Effector CD8-positive, alpha-beta T cell (primary cell): ENCODE measurements at regions not wholly inside any gene's neighbourhood (a gene's known extent, or its start where the extent isn't known, plus 50 kb on each side); places are given as distances from the start of the nearest gene placed in this dataset.
"Not testable (repeated sequence)": the region's sequence is repeated elsewhere in the genome, so short reads cannot be mapped to it uniquely, and the experiment has no call there.

ENCODE experiments used
- DNase-seq: peaks from one replicate; lab custom pipeline; 2025; lab: John Stamatoyannopoulos, UW

DNA sequence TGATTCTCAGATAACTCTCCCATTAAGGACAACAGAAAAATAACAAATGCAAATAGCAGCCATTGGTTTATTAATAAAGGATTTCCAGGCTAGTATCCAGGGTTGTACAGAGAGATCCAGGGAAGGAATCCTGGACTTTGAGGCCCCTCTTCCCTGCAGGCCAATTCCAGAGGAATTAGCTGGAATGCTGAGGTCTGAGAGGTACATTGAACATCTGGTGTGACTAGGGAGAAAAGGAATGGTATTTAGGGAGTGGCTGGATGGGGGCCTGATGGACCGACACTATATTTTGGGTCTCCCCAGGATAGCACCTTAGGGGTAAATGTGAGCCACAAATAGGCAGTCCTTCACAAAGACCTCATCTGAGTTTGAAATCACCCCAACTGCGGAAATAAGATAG, 924.5 kb downstream of the AACS start:
- no peak for DNase-seq

- no peak for DNase-seq
Observed at GRCh38 chr12:125996443-125996842, 931.2 kb downstream of the AACS start.

GRCh38 chr12:125999628-126000027, 934.4 kb downstream of the AACS start:
- no peak for DNase-seq

DNA sequence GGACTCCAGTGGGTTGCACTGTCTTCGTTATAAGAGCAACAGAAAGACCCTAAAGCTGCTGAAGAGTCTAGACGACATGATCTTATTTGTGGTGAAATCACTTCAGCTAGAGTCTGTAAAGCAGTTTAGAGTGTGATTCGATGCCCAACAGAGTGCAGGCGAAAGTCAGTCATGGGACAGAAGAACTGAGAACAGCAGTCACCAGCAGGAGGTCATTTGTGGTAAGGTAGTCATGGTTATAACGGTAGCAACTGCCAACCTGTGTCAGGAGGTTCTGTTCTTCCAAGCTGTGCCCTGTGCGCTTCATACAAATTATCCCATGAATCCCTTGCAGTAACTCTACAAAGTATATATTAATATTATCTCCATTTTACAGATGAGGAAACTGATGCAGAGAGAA, 954.1 kb downstream of the AACS start:
- no peak for DNase-seq

DNA sequence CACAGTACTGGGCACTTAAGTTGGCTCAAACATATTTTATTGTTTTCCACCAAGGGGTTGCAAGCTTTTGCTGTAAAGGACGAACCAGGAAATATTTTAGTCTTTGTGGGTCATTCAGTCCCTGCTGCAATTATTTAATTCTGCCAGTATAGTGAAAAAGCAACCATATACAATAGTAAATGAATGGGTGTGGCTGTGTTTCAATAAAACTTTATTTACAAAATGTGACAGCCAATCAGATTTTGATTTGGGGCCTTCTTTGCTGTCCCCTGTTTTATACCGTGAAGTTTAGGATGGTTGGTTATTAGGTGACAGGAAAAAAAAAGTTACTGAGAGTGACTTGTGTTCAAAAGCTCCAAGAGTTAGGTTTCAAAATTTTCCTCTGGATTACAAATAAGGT, 956.4 kb downstream of the AACS start:
- DNase-seq: no peak

GRCh38 chr12:126027825-126028224, 962.6 kb downstream of the AACS start:
- DNase-seq: no peak

DNA sequence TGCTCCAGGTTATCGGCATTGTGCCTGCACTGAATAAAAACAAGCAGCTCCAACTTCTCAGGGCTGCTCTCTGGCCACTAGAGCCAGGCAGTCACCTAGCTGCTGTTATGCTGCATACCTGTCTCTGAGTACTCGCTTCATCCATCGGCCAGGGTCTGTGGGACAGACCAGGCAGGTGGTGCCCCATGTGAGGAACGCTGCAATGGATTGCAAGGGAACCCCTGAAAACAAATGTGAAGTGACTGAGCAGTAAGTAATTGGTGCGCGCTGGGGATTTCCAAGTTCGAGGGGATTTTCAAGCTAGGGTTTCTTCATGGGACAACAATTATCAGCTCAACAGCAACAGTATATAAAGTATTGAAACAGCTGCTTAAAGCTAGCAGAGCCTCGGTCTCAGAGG, 965.3 kb downstream of the AACS start:
- no peak for DNase-seq

- no peak for DNase-seq
Observed at GRCh38 chr12:126033751-126034150, 968.5 kb downstream of the AACS start.

DNA sequence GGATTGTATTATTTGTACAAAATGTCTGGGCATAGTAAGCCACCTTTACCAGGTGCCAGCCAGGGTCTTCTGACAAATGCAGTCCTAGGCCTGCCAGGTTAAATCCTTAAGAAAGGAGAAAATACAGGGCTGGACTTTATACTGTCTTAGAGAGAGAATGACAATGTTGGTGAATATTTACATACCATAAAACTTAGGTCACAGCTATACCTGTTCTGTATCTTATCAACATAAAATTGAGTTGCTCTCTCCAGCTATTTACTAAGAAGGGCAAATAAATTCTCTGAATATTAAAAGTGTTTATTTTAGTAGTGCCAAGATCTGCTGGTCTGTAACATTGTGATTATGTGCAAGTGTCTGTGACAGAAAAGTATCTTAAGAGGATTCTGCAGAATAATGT, 971.1 kb downstream of the AACS start:
- DNase-seq: no peak

DNA sequence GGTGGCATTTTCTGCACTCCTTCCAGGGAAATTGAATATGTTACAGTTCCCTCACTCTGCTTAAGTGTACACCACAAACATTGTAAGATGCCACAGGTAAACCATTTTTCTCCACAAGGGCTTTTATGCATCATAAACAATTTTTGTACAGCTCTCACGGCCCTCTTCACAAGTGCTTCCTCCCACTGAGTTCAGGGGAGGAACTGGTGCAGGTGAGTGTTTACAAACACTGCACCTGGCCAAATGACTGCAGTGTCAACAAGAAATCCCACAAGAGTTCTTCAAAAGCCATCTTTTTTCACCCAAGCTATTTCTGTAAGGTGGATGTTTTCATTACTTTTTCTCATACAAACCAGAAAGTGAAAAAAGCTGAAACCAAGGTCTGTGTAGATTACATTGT, 973.2 kb downstream of the AACS start:
- no peak for DNase-seq

GRCh38 chr12:126040307-126040706, 975.1 kb downstream of the AACS start:
- DNase-seq: no peak

DNA sequence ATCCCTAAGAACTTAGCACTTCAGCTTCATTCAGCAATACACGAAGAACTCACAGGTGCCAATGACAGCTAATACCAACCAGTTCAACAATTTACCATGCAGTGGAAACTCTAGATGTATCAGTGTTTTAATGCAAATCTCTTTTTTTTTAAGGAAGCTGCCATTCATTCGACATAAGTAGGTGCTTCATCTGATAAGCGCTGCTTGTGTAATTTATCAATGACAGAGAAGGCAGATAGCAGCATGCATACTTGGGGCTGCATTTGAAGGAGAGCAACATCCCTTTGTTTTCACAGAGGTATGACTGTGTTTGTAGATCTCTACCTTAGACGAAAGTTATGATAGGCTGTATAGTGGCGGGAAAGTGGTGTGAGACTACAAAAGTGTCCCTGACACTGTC, 977.1 kb downstream of the AACS start:
- no peak for DNase-seq

- DNase-seq: not testable (repeated sequence)
Observed at GRCh38 chr12:126049501-126049900, 984.3 kb downstream of the AACS start.

- DNase-seq: no peak
Observed at GRCh38 chr12:126051611-126052107, 986.4 kb downstream of the AACS start.

DNA sequence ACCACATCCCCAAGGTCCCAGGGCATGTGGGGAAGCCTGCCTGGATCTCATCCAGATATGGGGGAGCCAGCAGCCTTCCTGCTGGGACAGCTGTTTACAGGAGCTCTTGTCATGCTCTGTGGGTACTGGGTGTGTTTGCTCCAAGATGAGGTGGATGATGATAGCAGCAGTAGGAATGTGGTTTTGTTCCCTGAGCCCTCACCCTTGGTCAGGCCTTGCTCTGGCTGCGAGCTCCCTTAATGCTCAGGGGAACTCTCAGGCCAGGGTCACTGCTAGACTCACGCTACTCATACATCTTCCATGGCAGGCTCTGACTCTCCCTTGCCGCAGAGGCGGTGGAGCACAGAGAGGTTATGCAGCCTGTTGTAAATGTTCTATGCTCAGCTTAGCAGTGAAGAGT, 990.3 kb downstream of the AACS start:
- DNase-seq: no peak

GRCh38 chr12:126061777-126062176, 996.5 kb downstream of the AACS start:
- DNase-seq: no peak

DNA sequence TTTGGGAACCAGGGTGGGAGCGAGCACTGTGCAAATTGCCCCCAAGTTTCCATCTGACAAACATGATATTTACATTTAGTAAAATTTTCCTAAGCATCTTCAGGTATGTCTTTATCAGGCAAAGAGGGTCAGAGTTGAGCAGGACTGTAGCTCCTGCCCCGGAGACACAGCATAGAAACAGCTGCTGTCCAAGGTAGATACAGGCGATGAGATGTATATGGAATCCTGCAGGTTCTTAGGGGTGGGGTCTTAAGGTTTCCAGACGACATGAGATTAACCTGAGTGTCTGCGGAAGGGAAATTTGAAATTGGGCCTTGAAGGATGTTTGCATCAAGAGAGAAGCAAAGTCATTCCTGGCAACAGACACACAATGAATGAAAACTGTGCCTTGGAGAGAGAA, 998.8 kb downstream of the AACS start:
- no peak for DNase-seq

GRCh38 chr12:126067626-126068329, 1002.5 kb downstream of the AACS start:
- no peak for DNase-seq

GRCh38 chr12:126069549-126070165, 1004.4 kb downstream of the AACS start:
- DNase-seq: no peak

DNA sequence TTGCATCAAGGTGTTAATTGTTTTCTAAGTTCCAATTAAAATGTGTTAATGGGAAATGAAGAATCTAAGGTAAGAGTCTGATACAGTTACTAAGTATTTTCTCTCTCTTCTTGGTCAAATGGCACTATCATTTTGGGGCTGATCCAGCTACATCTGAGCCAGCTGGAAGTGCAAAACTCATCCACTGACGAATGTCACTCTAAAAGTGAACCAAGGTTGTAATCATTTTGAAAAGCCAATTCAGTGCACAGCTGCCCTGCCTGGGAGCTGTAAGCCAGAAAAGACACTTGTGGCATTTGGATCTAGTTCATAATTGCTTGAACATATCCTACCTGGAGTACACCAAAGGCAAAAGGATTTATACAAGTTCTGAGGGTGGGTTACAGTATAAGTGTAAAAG, 1011.3 kb downstream of the AACS start:
- DNase-seq: no peak

GRCh38 chr12:126083926-126084325, 1018.7 kb downstream of the AACS start:
- no peak for DNase-seq

- DNase-seq: no peak
Observed at GRCh38 chr12:126084480-126084879, 1019.2 kb downstream of the AACS start.

DNA sequence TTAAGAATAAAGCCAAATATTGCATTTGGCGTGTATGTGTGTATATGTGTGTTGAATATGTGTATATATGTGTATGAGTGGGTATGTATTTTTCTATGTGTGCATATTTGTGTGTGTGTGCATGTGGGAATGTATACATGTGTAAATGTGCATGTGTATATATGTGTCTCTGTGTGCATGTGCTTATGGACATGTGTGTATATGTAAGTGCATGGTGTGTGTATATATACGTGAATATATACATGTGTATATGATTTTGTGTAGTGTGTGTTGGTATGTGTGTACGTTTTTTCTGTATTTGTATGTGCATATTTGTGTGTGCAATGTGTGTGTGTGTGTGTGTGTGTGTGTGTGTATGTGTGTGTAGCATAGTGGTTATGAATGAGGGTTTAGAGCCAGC, 1021.0 kb downstream of the AACS start:
- DNase-seq: no peak

- DNase-seq: no peak
Observed at GRCh38 chr12:126087692-126088091, 1022.5 kb downstream of the AACS start.
